Stimulated activated CD4-positive, alpha-beta T cell treated with anti-CD3 and anti-CD28 coated beads, Interleukin-12 subunit alpha, Interleukin-12 subunit beta, amount 100 ng/mL, for 48 hours (primary cell): ENCODE measurements at regions not wholly inside any gene's neighbourhood (a gene's known extent, or its start where the extent isn't known, plus 50 kb on each side); places are given as distances from the start of the nearest gene placed in this dataset.

ENCODE experiments used
- DNase-seq, 3 donors: peaks; one replicate each; pipeline ENCODE4 v3.0.0-alpha.2; 2020; ENCODE audit warnings: low read depth in 2 of 3, low spot score in 1 of 3

DNA sequence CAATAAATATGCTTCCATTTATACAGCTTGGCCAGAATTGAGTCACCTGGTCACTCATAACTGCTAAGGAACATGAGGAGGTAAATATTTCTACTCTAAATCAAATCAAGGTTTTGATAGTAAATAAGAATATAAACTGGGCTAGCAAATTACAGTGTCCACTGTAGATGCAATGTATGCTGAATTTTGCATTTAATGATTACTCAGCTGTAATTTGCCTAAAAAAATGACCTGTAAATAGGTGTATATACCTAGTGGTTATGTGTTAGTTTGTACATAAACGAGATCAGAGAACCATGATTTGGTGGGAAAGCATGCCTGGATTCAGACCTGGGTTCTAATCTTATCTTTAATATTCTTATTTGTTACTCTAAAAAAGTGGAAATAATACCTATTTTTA, 76.6 kb upstream of the CNTN1 start:
- DNase-seq: no peak

DNA sequence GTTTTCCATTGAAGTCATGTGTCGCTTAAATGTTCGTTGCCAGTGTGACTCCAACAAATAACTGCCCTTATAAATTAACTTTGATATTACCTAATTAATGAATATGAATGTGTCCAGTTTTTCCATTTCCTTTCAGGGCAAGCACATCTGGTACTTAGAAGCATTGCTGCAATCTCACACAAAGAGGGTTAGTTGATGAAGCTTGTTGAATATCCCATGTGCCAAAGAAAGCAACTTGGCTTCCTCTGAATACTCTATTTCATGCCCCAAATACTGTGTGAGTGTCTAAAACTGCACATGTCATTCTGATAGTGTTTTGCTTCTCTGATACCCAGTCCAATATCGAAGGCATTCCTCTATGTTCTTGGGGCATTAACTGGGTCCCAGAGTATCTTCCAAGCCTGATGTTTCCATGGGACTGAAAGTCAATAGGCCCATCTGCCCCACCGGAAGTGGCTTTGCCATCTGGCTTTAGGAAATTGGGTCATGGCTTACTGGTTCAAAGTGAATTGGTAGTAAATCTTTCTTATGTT, 75.8 kb upstream of the CNTN1 start:
- DNase-seq: no peak

DNA sequence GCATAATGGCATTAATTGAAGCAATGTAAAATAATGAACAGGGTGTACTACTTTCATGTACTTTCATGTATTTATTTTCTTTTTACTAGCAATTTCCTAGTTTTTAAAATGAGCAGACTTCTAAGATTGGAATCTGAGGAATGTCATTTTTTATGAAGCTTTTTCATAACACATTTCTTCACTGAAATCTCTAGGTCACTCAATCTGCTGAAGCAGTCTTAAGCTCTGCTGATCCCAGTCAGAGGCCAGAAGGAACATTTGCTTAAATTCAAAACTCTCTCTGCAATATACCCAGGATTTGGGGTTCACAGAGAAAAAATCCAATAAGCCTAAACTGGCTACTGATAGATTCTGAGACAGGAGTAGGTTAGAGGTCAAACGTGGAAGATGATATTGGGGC, 73.6 kb upstream of the CNTN1 start:
- no peak for DNase-seq

DNA sequence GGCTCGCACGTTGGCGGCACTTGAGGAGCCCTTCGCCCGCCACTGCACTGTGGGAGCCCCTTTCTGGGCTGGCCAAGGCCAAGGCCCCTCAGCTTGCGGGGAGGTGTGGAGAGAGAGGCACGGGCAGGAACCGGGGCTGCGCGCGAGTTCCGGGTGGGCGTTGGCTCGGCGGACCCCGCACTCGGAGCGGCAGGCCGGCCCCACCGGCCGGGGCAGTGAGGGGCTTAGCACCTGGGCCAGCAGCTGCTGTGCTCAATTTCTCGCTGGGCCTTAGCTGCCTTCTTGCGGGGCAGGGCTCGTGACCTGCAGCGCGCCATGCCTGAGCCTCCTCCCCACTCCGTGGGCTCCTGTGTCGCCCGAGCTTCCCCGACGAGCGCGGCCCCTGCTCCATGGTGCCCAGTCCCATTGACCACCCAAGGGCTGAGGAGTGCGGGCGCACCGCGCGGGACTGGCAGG, 71.6 kb upstream of the CNTN1 start:
- DNase-seq: no peak

DNA sequence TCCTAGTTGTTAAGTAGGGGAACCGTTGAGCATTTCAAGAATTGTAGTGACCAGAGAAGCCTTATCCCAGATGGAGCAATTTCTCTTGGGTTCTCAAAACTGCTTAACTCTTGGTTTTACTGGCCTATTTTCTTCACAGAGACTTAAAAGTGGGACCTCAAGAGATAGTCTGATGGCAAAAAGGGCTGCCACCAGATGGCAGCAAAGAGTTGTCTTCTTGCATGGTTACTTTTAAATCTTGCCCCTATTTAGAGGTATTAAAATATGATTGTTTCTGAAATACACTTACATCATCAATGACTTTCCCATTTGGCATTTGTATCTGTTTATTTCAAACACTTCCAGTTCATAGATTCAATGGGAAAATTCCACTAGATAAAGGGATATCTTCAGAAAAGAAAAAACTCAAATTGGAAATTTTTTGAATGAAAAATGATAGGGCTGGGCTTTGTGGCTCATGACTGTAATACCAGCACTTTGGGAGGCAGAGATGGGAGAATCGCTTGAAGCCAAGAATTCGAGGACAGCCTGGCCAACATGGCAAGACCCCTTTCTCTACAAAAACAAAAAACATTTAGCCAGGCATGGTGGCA, 69.9 kb upstream of the CNTN1 start:
- DNase-seq: peak; percentile 1 to 18 (median 11)

DNA sequence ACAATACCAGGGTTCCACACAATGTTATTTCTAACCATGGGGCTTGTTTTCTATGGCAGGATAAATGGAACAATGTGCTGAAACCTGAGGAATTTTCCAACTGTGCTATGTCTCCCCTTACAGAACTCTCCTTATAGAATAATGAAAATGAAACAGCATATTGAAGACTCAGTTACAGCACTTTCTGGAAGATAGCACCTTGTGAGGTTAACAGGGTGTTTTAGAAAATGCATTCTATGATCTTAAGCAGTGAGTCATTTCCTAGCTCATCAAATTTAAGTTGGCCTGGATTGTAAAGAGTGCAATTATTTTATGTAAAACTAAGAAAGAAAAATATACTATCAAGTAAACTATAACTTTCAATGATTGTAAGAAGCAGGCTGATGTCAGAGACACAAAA, 60.1 kb upstream of the CNTN1 start:
- DNase-seq: no peak

DNA sequence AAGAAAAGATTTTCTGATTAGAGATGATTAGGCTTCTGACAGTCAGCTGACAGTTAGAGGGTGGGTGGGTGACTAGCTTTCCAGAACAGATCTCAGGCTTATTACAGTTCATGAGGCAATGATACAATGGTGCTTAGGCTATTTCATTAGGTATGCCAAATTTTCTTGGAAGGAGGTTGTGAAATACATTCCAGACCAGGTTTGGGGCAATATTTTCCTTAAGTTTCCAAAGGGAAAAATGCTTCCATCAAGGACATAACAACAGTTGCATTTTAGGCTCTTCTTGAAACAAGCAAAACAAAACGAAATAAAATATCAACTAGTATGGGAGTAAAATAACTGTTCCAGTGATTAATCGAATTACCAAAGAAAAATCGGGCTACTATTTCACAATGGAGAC, 59.3 kb upstream of the CNTN1 start:
- no peak for DNase-seq

DNA sequence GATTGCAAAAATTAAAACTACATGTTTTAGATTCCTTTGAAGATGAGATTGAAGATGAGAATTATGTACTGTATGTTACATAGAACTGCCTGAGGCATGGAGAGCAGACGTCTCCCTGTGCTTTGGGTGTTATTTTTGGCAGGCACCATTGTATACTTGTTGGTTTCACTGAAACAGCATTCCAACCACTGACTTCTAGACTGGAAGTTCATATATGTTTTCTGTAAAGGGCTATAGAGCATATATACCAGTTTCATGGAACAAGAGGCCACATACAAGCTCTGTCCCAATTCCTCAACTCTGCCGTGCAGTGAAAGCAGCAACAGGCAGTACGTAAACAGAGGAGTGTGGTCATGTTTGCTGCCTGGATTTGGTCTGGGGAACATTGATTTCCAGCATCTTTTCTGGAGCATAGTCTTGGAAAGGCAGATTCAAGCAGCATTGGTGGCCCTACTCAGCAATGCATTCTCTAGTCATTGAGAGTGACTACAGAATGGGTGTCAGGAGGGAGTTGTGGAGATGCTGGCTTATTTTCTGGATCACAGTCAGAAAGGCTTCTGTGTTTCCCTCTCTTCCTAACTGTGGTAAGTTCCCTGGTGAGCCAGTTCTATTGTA, 57.6 kb upstream of the CNTN1 start:
- no peak for DNase-seq

DNA sequence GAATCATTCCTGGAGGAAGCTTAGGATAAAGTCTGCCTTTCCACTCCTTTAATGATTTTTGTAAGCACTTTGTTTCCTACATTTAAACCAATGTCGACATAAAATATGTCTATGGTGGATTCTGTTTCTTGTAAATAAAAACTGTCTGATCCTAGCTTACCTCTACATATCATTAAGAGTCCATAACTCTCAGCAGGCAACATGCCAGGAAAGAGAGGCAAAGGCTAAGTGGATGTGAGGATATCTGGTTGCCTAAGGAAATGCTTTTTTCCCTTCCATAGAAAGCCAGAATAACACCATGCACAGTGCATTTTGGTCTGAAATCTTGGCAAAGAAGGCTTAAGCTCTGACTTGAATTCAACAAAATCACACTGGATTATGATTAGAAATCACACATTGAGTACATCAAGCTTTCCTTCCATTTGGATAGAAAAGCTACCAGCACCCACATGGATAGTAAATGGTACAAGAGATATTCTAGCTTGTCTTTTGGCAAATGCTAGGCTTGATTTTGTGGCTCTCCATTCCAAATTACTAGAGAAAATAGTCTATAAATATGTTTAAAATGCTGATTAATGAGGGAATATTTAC, 57.0 kb upstream of the CNTN1 start:
- no peak for DNase-seq
